HG02852 (cell line): ENCODE measurements at regions not wholly inside any gene's neighbourhood (a gene's known extent, or its start where the extent isn't known, plus 50 kb on each side); places are given as distances from the start of the nearest gene placed in this dataset.
"Not testable (repeated sequence)": the region's sequence is repeated elsewhere in the genome, so short reads cannot be mapped to it uniquely, and the experiment has no call there.

Source experiments
- ATAC-seq: cut with Tn5 transposase; IDR thresholded peaks from one replicate; pipeline ENCODE4 v1.9.1; 2021; ENCODE audit warnings: mild to moderate bottlenecking, moderate library complexity; ENCODE audit not compliant: unreplicated experiment

DNA sequence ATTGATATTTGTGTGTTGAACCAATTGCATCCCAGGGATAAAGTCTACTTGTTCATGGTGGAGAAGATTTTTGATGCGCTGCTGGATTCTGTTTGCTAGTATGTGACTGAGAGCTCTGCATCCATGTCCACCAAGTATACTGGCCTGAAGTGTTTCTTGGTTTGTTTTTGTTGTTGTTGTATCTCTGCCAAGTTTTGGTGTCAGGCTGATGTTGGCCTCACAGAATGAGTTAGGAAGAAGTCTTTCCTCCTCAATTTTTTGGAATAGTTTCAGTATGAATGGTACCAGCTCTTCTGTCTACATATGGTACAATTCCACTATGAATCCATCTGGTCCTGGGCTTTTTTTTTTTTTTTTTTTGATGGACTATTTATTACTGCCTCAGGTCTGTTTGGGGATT, 50.9 kb upstream of the OSTN start:
- no peak for ATAC-seq

DNA sequence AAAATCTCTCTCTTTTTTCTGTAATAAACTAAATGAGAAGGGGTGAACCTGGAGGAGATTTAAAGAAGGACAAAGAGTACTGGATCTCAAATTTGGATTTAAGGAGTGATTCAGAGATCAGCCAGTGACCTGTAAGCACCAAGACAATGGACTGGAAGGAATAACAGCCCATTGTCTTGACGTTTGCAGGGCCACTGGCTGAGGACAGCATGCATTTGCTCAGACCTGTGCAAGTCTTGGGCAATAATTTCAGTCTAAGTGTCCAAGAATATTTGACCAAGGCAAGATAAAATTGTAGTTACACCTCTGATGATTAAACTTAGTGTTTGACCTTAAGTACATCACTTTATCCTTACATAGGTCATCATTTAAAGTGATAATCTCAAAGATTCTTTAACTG, 55.8 kb upstream of the OSTN start:
- ATAC-seq, result no peak

DNA sequence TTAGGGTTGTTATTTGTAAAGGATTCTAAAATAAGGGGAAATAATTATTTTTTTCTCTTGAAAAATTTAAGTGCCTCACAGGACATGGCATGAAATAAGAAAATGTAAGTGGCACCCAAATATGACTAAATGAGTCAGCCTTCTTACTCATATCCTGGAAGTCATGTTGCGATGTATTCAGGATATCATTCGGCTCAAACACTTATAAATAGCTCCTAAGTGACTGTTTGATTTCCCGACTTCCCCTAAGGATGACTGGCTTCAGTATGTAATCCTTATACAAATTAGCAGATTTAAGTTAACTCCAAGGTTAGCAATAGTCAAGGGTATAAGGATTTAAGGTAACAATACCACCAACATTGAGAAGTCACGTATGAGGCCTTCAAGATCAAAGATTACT, 57.3 kb upstream of the OSTN start:
- ATAC-seq, result no peak

DNA sequence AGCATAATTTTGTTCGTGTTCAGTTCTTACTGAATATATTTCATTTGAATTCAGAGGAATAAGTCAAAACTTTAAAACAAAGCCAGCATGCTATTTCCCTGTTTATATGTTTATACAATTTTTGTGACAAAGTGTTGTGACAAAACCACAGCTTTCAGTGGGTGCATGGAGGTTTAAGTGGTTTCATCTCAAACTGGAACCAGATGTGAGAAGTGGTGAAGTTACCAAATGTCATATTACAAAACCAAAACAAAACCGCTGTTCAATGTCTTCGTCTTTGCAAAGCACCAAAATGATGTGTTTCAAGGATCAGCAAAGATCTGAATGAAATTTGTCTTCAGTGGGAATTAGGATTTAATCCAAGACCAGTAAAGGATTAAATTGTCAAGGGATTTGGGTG, 59.3 kb upstream of the OSTN start:
- peak; percentile 63 for ATAC-seq

DNA sequence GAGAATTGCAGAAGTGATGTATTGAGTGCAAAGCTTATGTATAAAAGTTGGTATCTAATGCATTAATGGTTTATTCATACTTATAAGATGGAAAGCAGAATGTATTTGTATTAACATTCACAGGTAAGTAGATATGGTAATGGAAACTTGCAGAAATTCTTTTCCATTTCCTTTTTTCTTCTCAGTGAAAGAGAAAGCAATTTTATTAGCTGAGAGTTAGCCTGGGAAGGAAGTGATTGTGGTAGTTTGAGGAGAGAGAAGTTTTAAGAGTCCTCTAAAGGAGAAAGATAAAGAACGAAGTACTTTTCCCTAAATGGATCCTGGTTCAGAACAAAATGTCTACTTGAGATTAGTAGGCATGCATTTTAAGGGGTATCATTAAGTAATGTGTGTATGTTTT, 60.1 kb upstream of the OSTN start:
- ATAC-seq, result no peak

DNA sequence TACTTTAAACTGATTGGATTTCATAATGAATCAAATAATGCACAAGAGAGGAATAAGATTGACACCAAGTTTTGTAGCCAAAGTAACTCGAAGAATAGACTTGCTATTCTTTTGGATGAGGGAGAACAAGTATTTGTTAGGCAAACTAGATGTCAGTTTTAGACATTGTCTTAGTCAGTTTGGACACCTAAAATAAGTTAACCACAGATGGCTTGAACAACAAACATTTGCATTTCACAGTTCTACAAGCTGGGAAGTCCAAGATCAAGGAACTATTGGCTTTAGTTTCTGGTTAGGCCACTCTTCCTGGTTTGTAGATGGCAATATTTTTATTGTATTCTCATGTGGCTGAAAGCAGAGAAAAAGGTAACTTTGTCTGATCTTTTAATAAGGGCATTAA, 61.3 kb upstream of the OSTN start:
- no peak for ATAC-seq

DNA sequence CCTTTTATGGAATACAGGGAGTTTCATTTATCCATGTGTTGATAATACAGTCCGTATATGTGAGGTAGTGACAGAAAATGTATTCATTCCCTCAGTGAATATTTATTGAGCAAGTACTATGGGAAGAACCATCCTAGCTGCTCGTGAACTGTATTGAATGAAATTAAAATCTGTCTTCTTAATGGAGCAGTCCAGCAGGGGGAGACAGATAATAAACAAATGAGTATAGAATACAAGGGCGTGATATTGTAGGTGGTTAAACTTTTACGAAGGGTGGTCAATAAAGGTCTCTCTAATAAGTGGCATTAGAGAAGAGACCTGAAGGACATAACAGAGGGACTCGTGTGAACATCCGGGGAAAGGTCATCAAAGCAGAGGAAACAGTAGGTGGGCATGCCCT, 62.7 kb upstream of the OSTN start:
- no peak for ATAC-seq

DNA sequence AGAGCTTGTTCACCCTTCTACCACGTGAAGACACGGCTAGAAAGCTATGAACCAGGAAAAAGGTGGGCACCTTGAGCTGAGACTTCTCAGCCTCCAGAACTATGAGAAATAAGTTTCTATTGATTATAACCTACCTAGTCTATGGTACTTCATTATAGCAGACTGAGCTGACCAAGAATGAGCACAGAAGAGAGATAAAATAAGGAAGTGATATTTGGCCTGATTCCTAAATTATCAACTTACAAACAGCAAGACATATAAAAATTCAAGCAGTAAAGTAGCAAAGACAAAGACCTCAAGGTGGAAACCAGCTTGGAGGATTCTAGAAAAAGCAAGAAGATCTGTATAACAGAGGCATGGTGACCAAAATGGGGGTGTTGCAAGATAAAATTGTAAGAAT, 63.9 kb upstream of the OSTN start:
- no peak for ATAC-seq

DNA sequence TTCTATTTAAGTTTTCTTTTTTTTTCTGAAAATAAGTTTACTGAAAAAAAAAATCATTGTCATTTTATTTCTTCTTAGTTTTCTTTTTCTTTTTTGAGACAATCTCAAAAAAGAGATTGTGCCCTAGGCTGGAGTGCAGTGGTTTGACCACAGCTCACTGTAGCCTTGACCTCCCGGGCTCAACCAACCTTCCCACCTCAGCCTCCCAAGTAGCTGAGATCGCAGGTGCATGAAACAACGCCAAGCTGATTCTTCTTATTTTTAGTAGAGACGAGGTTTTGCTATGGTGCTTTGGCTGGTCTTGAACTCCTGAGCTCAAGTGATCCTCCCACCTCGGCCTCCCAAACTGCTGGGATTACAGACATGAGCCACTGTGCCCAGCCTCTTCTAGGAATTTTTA, 65.7 kb upstream of the OSTN start:
- no peak for ATAC-seq

DNA sequence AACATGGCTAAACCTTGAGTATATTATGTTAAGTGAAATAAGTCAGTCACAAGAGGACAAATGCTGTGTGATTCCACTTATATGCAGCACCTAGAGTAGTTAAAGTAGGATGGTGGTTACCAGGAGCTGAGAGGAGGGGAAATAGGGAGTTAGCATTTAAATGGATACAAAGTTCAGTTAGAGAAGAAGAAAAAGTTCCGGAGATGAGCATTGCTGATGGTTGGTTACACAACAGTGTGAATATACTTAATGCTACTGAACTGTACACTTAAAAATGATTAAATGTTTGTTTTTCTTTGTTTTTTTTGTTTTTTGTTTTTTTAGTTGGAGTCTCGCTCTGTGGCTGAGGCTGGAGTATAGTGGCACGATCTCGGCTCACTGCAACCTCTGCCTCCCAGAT, 67.7 kb upstream of the OSTN start:
- ATAC-seq, result no peak

DNA sequence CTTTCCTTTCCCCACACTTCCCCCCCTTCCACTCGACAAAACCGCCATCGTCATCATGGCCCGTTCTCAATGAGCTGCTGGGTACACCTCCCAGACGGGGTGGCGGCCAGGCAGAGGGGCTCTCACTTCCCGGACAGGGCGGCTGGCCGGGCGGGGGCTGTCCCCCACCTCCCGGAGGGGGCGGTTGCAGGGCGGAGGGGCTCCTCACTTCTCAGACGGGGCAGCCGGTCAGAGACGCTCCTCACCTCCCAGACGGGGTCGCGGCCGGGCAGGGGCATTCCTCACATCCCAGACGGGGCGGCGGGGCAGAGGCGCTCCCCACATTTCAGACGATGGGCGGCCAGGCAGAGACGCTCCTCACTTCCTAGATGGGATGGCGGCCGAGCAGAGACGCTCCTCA, 74.2 kb upstream of the OSTN start:
- ATAC-seq, result not testable (repeated sequence)

DNA sequence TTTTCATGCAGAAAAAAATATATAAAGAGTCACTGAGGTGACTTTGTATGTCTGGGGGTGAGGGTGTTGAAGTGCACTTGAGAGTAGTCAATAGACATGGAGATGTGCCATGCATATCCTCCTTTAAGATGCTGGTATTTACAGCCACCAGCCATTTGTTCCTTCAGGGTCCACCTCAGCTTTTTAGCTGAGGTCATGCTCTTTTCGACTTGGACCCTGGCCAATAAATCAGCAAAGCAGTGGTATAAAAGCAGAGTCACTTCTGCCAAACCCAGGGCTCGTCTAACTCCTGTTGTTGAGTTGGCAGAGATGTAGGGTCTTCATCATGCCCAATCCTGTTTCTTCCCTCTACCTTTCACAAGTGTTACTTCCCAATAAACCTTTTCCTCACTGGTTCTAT, 75.1 kb upstream of the OSTN start:
- ATAC-seq, result no peak

DNA sequence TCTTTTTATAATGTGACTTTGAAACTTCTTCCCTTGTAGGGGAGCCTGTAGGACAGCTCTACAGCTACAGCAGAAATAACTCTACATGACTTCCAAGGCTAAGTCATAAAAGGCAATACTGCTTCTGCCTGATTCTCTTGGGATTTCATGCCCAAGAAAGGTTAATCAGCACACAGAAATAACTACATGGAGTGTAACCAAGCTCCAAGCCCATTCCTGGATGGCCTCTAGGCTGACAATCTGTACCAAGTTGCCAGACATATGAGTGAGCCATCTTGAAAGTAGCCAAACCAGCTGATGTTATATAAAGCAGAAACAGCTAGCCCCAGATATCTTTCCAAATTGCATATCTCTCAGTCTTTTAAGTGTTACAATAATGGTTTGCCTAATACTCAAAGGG, 75.8 kb upstream of the OSTN start:
- ATAC-seq, result no peak

DNA sequence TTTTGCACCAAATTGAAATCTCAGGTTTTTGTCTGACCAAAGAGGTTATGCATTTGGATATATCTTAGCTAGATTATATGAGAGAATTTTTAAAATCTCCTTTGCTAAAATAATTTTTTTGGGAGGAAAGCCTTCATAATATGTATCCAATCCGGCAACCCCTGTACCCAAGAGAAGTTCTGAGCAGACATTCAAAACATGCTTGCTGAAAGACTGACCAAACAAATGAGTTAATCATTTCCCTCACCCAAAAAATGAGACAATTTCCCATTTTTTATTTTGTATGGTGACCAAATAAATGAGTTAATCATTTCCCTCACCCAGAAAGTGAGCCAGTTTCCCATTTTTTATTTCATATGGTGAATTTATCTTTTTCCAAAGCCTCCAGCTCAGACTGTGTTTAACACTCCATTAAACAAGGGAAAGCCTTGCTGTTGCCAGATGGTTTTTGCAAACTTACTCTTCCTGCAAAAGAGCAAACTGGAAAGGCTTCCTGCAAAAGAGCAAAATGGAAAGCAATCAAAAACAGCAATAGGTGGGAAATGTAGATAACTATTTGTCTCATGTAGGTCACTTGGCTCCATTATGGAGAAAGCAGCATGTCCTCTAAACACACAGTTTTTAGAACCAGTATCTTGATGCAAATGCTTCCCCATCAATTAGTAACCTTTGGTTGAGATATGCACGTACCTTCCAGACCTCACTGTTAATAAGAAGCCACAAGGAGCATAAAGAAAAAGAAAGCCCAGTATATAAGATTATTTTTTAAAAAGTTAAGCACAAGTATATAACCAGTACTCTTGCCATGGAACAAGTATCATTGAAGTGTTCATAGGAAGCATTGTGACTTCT, 78.4 kb upstream of the OSTN start:
- no peak for ATAC-seq

DNA sequence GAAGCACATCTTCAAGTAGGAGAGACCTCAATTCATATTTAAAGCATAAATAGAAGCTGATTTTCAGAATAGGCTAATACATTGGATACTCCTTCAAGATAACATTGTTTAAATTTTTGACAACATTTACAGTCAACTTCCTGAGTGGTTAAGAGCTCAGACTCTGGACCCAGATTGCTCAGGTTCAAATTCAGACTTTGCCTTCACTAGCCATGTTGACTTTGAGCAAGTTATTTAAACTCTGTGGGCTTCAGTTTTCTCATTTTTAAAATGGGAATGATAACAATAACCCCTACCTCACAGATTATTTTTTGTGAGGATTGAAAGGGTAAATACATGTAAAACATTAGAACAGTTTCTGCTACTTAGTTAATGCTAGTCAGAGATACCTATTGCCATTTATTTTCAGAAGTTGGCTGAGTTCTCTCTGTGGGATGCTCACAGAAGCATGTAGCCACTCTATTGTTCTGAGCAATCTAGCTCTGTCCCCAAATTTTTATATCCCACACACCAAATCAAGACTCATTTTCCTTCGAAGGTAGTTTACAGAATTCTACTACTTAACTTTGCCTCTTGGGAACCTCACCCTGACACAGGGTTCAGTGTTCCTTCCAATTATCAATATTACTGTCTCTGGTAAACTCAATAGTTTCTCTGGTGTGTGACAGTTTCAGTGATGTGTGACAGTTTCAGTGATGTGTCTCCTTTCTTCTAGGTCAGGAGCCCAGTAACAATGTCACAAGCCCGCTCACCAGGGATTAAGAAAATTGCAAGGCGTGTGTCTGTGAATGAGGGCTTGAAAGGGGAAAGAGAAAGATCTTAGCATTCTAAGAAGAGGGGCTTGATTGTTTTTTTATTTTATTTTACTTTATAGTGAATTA, 79.4 kb upstream of the OSTN start:
- peak; percentile 84 for ATAC-seq

DNA sequence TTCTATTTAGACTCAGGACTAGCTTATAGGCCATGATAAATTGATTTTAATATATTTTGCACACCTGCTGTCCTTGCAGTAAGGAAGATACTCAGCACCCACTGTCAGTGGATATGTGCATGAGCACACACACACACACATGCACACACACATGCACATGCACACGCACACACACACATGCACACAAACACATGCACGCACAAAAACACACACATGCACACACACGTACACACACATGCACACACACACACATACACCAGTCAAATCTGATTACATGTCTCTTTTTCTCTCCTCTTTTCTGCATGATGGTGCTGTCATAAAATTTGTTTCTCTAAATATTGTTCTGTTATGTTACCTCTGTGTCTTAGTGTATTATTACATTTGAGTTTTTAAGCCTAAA, 87.3 kb upstream of the OSTN start:
- ATAC-seq, result no peak

DNA sequence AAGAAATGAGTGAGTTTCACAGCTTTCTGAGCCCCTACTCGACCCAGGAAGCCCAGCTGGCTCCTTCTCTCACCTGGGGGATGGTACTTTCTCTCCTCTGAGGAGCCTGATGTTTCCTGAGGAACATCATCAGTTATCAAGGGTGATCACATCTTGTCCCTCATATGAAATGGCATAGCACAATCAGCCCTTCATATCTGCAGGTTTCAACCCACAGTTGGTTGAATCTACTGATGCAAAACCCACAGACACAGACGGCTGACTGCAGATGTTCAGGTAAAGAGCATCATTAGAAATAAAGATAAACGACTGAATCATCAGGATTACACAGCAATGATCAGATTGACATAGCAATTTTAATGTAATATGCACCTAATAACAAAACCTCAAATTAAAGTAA, 93.6 kb upstream of the OSTN start:
- ATAC-seq, result peak; percentile 88

DNA sequence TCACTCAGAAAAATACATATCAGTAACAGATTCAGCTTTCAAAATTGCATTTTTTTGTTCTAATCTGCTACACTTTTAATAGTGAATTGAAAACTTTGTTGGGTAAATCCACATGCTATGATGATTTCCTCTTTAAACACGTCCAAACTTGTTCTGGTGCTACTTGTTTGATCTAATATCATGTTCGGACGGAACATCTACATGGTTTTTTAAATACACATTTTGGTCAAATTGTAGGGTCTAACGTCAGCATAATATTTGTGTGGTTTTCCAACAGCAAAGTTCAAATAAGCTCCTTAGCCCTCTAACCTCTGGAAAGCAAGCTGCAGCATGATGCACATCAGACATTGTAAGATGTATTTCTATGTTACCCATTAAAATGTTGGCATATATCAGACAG, 98.5 kb upstream of the OSTN start:
- ATAC-seq, result no peak

DNA sequence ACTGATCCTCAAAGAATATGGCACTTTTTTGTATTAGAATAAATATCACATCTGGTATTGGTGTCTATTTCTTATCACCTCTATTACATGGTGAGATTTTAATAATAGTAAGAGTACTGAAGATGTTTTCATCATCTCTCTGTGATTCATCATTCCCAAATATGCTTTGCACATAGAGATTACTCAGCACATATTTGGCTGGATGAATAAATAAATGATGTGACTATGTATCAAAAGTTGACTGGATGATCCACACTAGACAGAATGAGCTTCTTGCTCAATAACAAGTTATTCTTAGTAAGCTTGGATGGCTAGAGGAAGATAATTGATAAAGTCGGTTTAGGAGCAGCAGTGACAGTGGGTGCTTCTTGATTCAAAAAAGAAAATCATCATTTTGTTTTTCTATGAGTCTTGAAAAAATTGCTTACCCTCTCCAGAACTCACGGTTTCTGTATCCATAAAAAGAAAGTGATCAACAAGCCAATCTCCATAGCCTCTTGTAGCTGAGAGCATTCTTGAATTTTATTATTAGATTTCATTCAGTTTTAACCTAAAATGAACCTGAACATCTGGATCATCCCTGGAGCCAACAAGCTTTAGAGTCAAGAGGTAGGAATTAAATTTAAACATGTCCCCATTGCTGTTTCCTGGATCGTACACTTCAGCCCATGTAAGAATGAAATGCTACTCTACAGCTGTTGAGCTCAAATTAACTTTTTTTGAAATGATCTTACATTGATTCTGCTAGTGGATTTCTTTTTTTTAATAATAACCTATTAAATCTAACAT, 104.8 kb upstream of the OSTN start:
- ATAC-seq, result no peak

DNA sequence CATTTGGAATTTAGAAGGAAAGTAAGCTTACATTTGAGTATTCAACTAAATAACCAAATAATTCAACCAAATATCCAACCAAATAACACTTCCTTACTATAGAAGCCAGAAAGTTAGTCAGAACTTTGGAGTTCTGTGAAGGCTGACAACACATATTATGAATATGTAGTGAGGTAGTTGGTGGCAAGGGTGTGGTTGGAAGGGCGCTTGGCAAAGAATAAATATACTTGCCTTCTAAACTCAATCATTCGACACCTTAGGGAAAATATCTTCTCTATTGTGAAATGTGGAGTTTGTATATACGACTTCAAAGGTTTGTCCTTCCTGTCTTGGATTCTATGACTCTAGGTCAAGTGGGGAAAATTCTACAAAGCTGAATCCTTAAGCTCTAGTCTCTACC, 111.7 kb upstream of the OSTN start:
- no peak for ATAC-seq

DNA sequence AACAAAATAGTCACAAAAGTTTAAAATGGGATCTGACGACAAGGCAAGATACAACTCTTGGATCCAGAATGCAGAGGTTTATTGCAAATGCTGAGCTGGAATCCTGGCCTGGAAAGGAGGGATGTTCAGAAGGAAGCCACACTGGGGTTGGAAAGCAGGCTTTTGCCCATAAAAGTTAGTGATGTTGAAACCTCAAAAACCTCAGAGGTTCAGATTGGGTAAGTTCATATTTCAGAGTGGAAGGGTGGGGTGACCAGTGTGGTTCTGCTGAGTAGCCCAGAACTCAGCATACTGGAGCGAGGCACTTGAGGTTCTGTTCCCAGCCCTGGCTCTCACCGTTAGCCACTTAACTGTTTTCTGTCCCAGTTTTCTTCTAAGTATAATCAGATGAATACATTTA, 114.0 kb upstream of the OSTN start:
- no peak for ATAC-seq
